GM13977 (cell line): ENCODE measurements at regions not wholly inside any gene's neighbourhood (a gene's known extent, or its start where the extent isn't known, plus 50 kb on each side); places are given as distances from the start of the nearest gene placed in this dataset.
A peak's percentile ranks its signal among the peaks of the same experiment; 100 is the strongest.

Experiments used
- DNase-seq: peaks from one replicate; pipeline ENCODE4 v3.0.0; 2012; ENCODE audit warnings: low spot score
- CTCF ChIP-seq: IDR thresholded peaks from 2 replicates; pipeline ENCODE4 v1.5.1; 2012; ENCODE audit warnings: mild to moderate bottlenecking, control low read depth; ENCODE audit not compliant: insufficient read depth; ENCODE audit errors: extremely low read depth, missing control alignments
- in situ Hi-C: fragments of 300-500 bp; cut with MboI; formaldehyde crosslinking; loops from one replicate; pipeline ENCODE4 v1.12.0; 2022; ENCODE audit warnings: low sequenced_read_pairs, low pct_unique_long_range_greater_than_20kb, mixed read lengths, inconsistent platforms; ENCODE audit not compliant: unreplicated experiment

GRCh38 chr11:127376301-127376700 is 375.7 kb upstream of the KIRREL3 start:
- TF ChIP-seq CTCF, result no peak
- no peak for DNase-seq
- in situ Hi-C loops, result no loop called here

GRCh38 chr11:127369356-127369755 is 368.8 kb upstream of the KIRREL3 start:
- DNase-seq, result no peak
- no peak for TF ChIP-seq CTCF
- in situ Hi-C loops, result no loop called here

- no peak for TF ChIP-seq CTCF
- in situ Hi-C loops, result no loop called here
- DNase-seq, result no peak
Measured at GRCh38 chr11:127362754-127363308, 362.3 kb upstream of the KIRREL3 start.

- in situ Hi-C loops, result no loop called here
- TF ChIP-seq CTCF, result no peak
- no peak for DNase-seq
Measured at GRCh38 chr11:127358160-127358559, 357.6 kb upstream of the KIRREL3 start.

- TF ChIP-seq CTCF, result no peak
- DNase-seq, result no peak
- in situ Hi-C loops, result no loop called here
Measured at GRCh38 chr11:127350476-127350875, 349.9 kb upstream of the KIRREL3 start.

GRCh38 chr11:127345819-127346459 is 345.4 kb upstream of the KIRREL3 start:
- peak; percentile 76 for TF ChIP-seq CTCF
- DNase-seq, result peak; percentile 48
- in situ Hi-C loops, result loop anchor here (25.0 kb wide), 1 partner anchor 909 kb away; no protein-coding TSS in a partner anchor

- TF ChIP-seq CTCF, result no peak
- no peak for DNase-seq
- in situ Hi-C loops, result loop anchor here (25.0 kb wide), 1 partner anchor 903 kb away; no protein-coding TSS in a partner anchor
Measured at GRCh38 chr11:127340438-127340837, 339.9 kb upstream of the KIRREL3 start.
